Testis (tissue), 2 donors: ENCODE measurements at regions not wholly inside any gene's neighbourhood (a gene's known extent, or its start where the extent isn't known, plus 50 kb on each side); places are given as distances from the start of the nearest gene placed in this dataset.

Experiments used
- DNase-seq: peaks from one replicate; pipeline ENCODE4 v3.0.0-alpha.2; 2019
- H3K27ac ChIP-seq, 2 donors: fragments of 200-600 bp; sonication (generic); one replicate each; pipeline ENCODE4 v1.5.1; 2019
- H3K27me3 ChIP-seq: fragments of 200-600 bp; sonication (generic); one replicate; pipeline ENCODE4 v1.5.1; 2019
- H3K36me3 ChIP-seq: fragments of 200-600 bp; sonication (generic); one replicate; pipeline ENCODE4 v1.5.1; 2017; ENCODE audit warnings: low read depth; ENCODE audit errors: missing control alignments
- H3K4me1 ChIP-seq: fragments of 200-600 bp; sonication (generic); one replicate; pipeline ENCODE4 v1.5.1; 2019
- H3K4me3 ChIP-seq, 2 donors: fragments of 200-600 bp; sonication (generic); one replicate each; pipeline ENCODE4 v1.5.1; 2017 to 2019
- H3K9me3 ChIP-seq: fragments of 200-600 bp; sonication (generic); one replicate; pipeline ENCODE4 v1.5.1; 2017
- CTCF ChIP-seq, 3 experiments: fragments of 450-650 bp in 2 of 3; fragments of 200-600 bp in 1 of 3; sonication (generic) in 1 of 3; IDR thresholded peaks; one replicate each; pipeline ENCODE4 v1.5.1; 2016 to 2019; ENCODE audit warnings: antibody characterized with exemption in 3 of 3, mild to moderate bottlenecking in 2 of 3, moderate library complexity in 1 of 3
- POLR2A ChIP-seq: fragments of 450-650 bp; IDR thresholded peaks from one replicate; pipeline ENCODE4 v1.6.1; 2017; ENCODE audit warnings: antibody characterized with exemption, mild to moderate bottlenecking, moderate library complexity
- WGBS, 2 donors: methylation state at CpG; one replicate each; pipeline ENCODE4 v1.1.5; 2018; 5-methylcytosine and 5-hydroxymethylcytosine counted together
- intact Hi-C: fragments of 100-400 bp; cut with DNase I; formaldehyde crosslinking; loops from one replicate; pipeline ENCODE4 v1.15.1; 2023; ENCODE audit warnings: low total_unique reads

- H3K9me3 ChIP-seq = no peaks in the 10 kb centered on the region
- intact Hi-C loops = no loop called here
- TF ChIP-seq POLR2A (no peak), CTCF (IDR thresholded peaks at IDR 0.05) (no peak)
- 94 to 98% methylated on average over 5 of the region's 5 CpGs for WGBS, 2 donors
- DNase-seq = no peak
- H3K4me1 ChIP-seq = peaks cover 3% of the 10 kb centered on the region
- H3K27me3 ChIP-seq = no peaks in the 10 kb centered on the region
- H3K27ac ChIP-seq = no peak overlapping the region
- no peak overlapping the region for H3K4me3 ChIP-seq
- no peaks in the 10 kb centered on the region for H3K36me3 ChIP-seq
Observed at GRCh38 chr10:120646738-120647456, 189.9 kb downstream of the PLPP4 start.

- WGBS, 2 donors = 88 to 91% methylated on average over 7 of the region's 7 CpGs
- no peak overlapping the region for H3K27ac ChIP-seq
- no peak overlapping the region for H3K4me3 ChIP-seq
- H3K4me1 ChIP-seq = no peaks in the 10 kb centered on the region
- TF ChIP-seq CTCF (IDR thresholded peaks at IDR 0.05) = no peak
- TF ChIP-seq POLR2A = no peak
- no peaks in the 10 kb centered on the region for H3K9me3 ChIP-seq
- H3K27me3 ChIP-seq = no peaks in the 10 kb centered on the region
- H3K36me3 ChIP-seq = no peaks in the 10 kb centered on the region
- no peak for DNase-seq
- intact Hi-C loops = no loop called here
Observed at GRCh38 chr10:120650705-120651399, 193.8 kb downstream of the PLPP4 start.

- WGBS, 2 donors = 80 to 81% methylated on average over 2 of the region's 2 CpGs
- Histone ChIP-seq H3K4me3 (no peak overlapping the region), H3K36me3 (no peaks in the 10 kb centered on the region), H3K4me1 (no peaks in the 10 kb centered on the region), H3K27me3 (no peaks in the 10 kb centered on the region), H3K27ac (no peak overlapping the region), H3K9me3 (no peaks in the 10 kb centered on the region)
- TF ChIP-seq POLR2A (no peak), CTCF (IDR thresholded peaks at IDR 0.05) (no peak)
- intact Hi-C loops = no loop called here
- no peak for DNase-seq
Observed at GRCh38 chr10:120656107-120656506, 195.1 kb upstream of the WDR11 start.

- no peaks in the 10 kb centered on the region for H3K9me3 ChIP-seq
- WGBS, 2 donors = 40 to 58% methylated on average over 3 of the region's 3 CpGs
- H3K36me3 ChIP-seq = no peaks in the 10 kb centered on the region
- H3K4me1 ChIP-seq = no peaks in the 10 kb centered on the region
- no peak for DNase-seq
- H3K4me3 ChIP-seq = no peak overlapping the region
- no peak overlapping the region for H3K27ac ChIP-seq
- H3K27me3 ChIP-seq = no peaks in the 10 kb centered on the region
- no peak for TF ChIP-seq POLR2A
- no peak for TF ChIP-seq CTCF (IDR thresholded peaks at IDR 0.05)
- intact Hi-C loops = no loop called here
Observed at GRCh38 chr10:120657371-120657770, 193.8 kb upstream of the WDR11 start.
